ENCODE measurements at regions not wholly inside any gene's neighbourhood (a gene's known extent, or its start where the extent isn't known, plus 50 kb on each side); places are given as distances from the start of the nearest gene placed in this dataset.
"Not testable (repeated sequence)": the region's sequence is repeated elsewhere in the genome, so short reads cannot be mapped to it uniquely, and the experiment has no call there.

GRCh38 chr14:27739657-27740156, 1026.9 kb upstream of the FOXG1 start:
- DNase-seq (ENCODE audit: insufficient read length, low spot score, missing footprints) = no peak
- Histone ChIP-seq H3K4me1 (ENCODE audit: insufficient read depth, low read length) (no peaks in the 10 kb centered on the region), H3K27ac (ENCODE audit: low read depth, low read length) (no peak overlapping the region), H3K36me3 (ENCODE audit: insufficient read depth, low read length) (no peaks in the 10 kb centered on the region), H2AFZ (ENCODE audit: low read length) (no peak overlapping the region), H3K27me3 (ENCODE audit: insufficient read depth, low read length) (no peaks in the 10 kb centered on the region), H3K79me2 (ENCODE audit: insufficient read depth, low read length) (no peaks in the 10 kb centered on the region), H4K20me1 (ENCODE audit: insufficient read depth, low read length) (no peaks in the 10 kb centered on the region), H3K4me3 (ENCODE audit: insufficient read depth, low read length) (no peak overlapping the region), H3K9me3 (ENCODE audit: low read depth, low read length) (no peaks in the 10 kb centered on the region), H3K4me2 (ENCODE audit: insufficient read depth, low read length) (no peak overlapping the region)
- no peak for TF ChIP-seq CTCF (IDR thresholded peaks at IDR 0.05; ENCODE audit: extremely low read depth, low read depth, low read length)

GRCh38 chr14:27750114-27750513, 1016.5 kb upstream of the FOXG1 start:
- DNase-seq (ENCODE audit: insufficient read length, low spot score, missing footprints) = no peak
- H3K36me3 ChIP-seq (ENCODE audit: insufficient read depth, low read length) = no peaks in the 10 kb centered on the region
- H3K4me1 ChIP-seq (ENCODE audit: insufficient read depth, low read length) = no peaks in the 10 kb centered on the region
- H4K20me1 ChIP-seq (ENCODE audit: insufficient read depth, low read length) = no peaks in the 10 kb centered on the region
- no peak for TF ChIP-seq CTCF (IDR thresholded peaks at IDR 0.05; ENCODE audit: extremely low read depth, low read depth, low read length)
- no peak overlapping the region for H3K4me2 ChIP-seq (ENCODE audit: insufficient read depth, low read length)
- H3K27ac ChIP-seq (ENCODE audit: low read depth, low read length) = no peak overlapping the region
- no peaks in the 10 kb centered on the region for H3K27me3 ChIP-seq (ENCODE audit: insufficient read depth, low read length)
- no peaks in the 10 kb centered on the region for H3K79me2 ChIP-seq (ENCODE audit: insufficient read depth, low read length)
- no peak overlapping the region for H3K4me3 ChIP-seq (ENCODE audit: insufficient read depth, low read length)
- H2AFZ ChIP-seq (ENCODE audit: low read length) = no peak overlapping the region
- H3K9me3 ChIP-seq (ENCODE audit: low read depth, low read length) = no peaks in the 10 kb centered on the region

- H3K4me2 ChIP-seq (ENCODE audit: insufficient read depth, low read length); DNase-seq (ENCODE audit: insufficient read length, low spot score, missing footprints); H3K36me3 ChIP-seq (ENCODE audit: insufficient read depth, low read length); H3K27ac ChIP-seq (ENCODE audit: low read depth, low read length); H3K27me3 ChIP-seq (ENCODE audit: insufficient read depth, low read length); H3K4me3 ChIP-seq (ENCODE audit: insufficient read depth, low read length); H3K9me3 ChIP-seq (ENCODE audit: low read depth, low read length); H3K79me2 ChIP-seq (ENCODE audit: insufficient read depth, low read length); H4K20me1 ChIP-seq (ENCODE audit: insufficient read depth, low read length); H2AFZ ChIP-seq (ENCODE audit: low read length); H3K4me1 ChIP-seq (ENCODE audit: insufficient read depth, low read length): not testable (repeated sequence)
Measured at GRCh38 chr14:27757642-27758041, 1008.9 kb upstream of the FOXG1 start.

DNA sequence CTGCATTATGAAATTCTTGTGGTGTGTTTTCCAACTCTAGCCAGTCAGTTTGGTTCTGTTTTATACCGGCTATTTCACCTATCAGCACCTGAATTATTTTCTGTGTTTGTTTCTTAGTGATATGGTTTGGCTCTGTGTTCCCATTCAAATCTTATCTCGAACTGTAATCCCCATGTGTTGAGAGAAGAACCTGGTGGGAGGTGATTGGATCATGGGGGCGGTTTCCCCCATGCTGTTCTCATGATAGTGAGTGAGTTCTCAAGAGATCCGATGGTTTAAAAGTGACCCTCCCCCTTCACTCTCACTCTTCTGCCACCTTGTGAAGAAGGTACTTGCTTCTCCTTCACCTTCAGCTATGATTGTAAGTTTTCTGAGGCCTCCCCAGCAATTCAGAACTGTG, 1006.2 kb upstream of the FOXG1 start:
- not testable (repeated sequence) for H3K4me3 ChIP-seq (ENCODE audit: insufficient read depth, low read length); H3K4me1 ChIP-seq (ENCODE audit: insufficient read depth, low read length); H4K20me1 ChIP-seq (ENCODE audit: insufficient read depth, low read length); H2AFZ ChIP-seq (ENCODE audit: low read length); H3K27me3 ChIP-seq (ENCODE audit: insufficient read depth, low read length); H3K79me2 ChIP-seq (ENCODE audit: insufficient read depth, low read length); H3K9me3 ChIP-seq (ENCODE audit: low read depth, low read length); H3K36me3 ChIP-seq (ENCODE audit: insufficient read depth, low read length); H3K4me2 ChIP-seq (ENCODE audit: insufficient read depth, low read length); DNase-seq (ENCODE audit: insufficient read length, low spot score, missing footprints); H3K27ac ChIP-seq (ENCODE audit: low read depth, low read length)

- not testable (repeated sequence) for H3K4me3 ChIP-seq (ENCODE audit: insufficient read depth, low read length); H3K27ac ChIP-seq (ENCODE audit: low read depth, low read length); H3K4me2 ChIP-seq (ENCODE audit: insufficient read depth, low read length); H3K4me1 ChIP-seq (ENCODE audit: insufficient read depth, low read length); H3K27me3 ChIP-seq (ENCODE audit: insufficient read depth, low read length); H3K9me3 ChIP-seq (ENCODE audit: low read depth, low read length); H2AFZ ChIP-seq (ENCODE audit: low read length); H4K20me1 ChIP-seq (ENCODE audit: insufficient read depth, low read length); H3K36me3 ChIP-seq (ENCODE audit: insufficient read depth, low read length); H3K79me2 ChIP-seq (ENCODE audit: insufficient read depth, low read length); DNase-seq (ENCODE audit: insufficient read length, low spot score, missing footprints)
Measured at GRCh38 chr14:27799066-27800028, 967.2 kb upstream of the FOXG1 start.

GRCh38 chr14:27817746-27818430, 948.7 kb upstream of the FOXG1 start:
- H3K27me3 ChIP-seq (ENCODE audit: insufficient read depth, low read length); H3K4me2 ChIP-seq (ENCODE audit: insufficient read depth, low read length); H3K9me3 ChIP-seq (ENCODE audit: low read depth, low read length); H3K4me3 ChIP-seq (ENCODE audit: insufficient read depth, low read length); H3K4me1 ChIP-seq (ENCODE audit: insufficient read depth, low read length); DNase-seq (ENCODE audit: insufficient read length, low spot score, missing footprints); H3K27ac ChIP-seq (ENCODE audit: low read depth, low read length); H3K36me3 ChIP-seq (ENCODE audit: insufficient read depth, low read length); H2AFZ ChIP-seq (ENCODE audit: low read length); H3K79me2 ChIP-seq (ENCODE audit: insufficient read depth, low read length); H4K20me1 ChIP-seq (ENCODE audit: insufficient read depth, low read length): not testable (repeated sequence)

DNA sequence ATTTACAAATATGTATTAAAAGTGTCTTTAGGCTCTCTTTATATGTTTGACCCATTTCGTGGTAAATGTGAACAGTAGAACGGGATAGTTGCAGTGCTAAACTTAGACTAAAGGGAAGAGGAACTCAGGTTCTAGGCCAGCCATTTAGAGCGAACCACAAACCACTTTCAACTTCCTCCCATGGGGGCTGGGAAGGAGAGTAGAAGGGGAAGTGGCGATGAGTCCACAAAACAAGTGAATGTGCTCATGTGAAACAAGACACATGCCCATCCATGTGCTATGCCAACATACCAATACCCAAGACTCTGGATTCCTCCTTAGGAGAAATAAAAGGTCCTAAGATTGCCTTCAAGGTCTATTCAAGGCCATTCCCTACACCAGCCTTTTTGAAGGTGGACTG, 940.4 kb upstream of the FOXG1 start:
- not testable (repeated sequence) for DNase-seq (ENCODE audit: insufficient read length, low spot score, missing footprints); H3K4me1 ChIP-seq (ENCODE audit: insufficient read depth, low read length); H3K4me2 ChIP-seq (ENCODE audit: insufficient read depth, low read length); H4K20me1 ChIP-seq (ENCODE audit: insufficient read depth, low read length); H3K79me2 ChIP-seq (ENCODE audit: insufficient read depth, low read length); H3K36me3 ChIP-seq (ENCODE audit: insufficient read depth, low read length); H2AFZ ChIP-seq (ENCODE audit: low read length); H3K4me3 ChIP-seq (ENCODE audit: insufficient read depth, low read length); H3K9me3 ChIP-seq (ENCODE audit: low read depth, low read length); H3K27ac ChIP-seq (ENCODE audit: low read depth, low read length); H3K27me3 ChIP-seq (ENCODE audit: insufficient read depth, low read length)
